ENCODE measurements at regions not wholly inside any gene's neighbourhood (a gene's known extent, or its start where the extent isn't known, plus 50 kb on each side); places are given as distances from the start of the nearest gene placed in this dataset.

DNA sequence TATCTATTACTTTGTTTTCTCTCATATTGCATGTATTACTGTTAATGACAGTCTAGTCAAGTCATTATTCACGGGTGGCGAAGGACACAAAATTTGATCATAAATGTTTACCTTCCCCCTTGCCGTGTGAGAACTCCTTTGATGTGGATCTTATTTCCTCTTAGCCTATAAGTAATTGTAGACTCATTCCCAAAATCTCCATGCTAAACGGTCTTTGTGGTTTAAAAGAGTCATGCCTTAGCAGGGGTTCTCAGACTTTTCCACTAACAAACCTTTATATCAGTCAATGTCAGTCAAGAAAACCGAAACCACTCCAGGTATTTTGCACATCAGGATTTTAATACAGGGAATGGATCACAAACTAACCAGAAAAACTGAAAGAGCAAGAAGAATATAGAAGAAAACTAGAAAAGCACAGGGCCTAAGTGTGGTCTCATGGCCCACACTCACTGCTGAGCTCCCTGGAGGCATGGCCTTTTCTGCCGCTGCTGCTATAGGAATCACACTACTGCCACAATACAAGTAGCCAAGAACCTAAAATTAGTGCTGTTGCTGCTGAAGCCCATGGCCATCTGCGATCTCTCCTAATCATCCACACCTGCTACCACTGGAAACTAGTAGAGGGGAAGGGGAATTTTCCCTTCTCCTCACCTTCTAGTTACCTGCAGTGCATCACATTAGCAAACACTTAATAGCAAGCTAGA is 186.0 kb upstream of the POU3F2 start:
- intact Hi-C loops (cut with micrococcal nuclease): no loop called here
- Histone ChIP-seq H3K36me3 (ENCODE audit: control insufficient read depth in 2 of 3, insufficient read depth in 3 of 3, low read length in 3 of 3) (no peaks in the 10 kb centered on the region), H3K27me3 (ENCODE audit: control insufficient read depth in 2 of 2, insufficient read depth in 2 of 2, low read length in 2 of 2) (no peaks in the 10 kb centered on the region), H3K4me1 (ENCODE audit: control insufficient read depth in 2 of 2, insufficient read depth in 2 of 2, low read length in 2 of 2) (no peaks in the 10 kb centered on the region), H3K9me3 (ENCODE audit: control insufficient read depth in 2 of 3, low read length in 3 of 3) (no peaks in the 10 kb centered on the region), H3K4me3 (ENCODE audit: low read length) (no peak overlapping the region), H3K27ac (ENCODE audit: low read depth, low read length) (no peak overlapping the region)
- peaks cover 0 to 6% (median 0%) of the 10 kb centered on the region in 5 donors for H3K27me3 Mint-ChIP-seq
- no peak for ATAC-seq
- no peak for DNase-seq
- H3K36me3 Mint-ChIP-seq: no peaks in the 10 kb centered on the region
- H3K4me1 Mint-ChIP-seq: no peaks in the 10 kb centered on the region
- no peak overlapping the region for H3K4me3 Mint-ChIP-seq
- H3K27ac Mint-ChIP-seq: no peak overlapping the region
- ChIA-PET CTCF (no interaction called here), POLR2A (no interaction called here)
- peaks cover 0 to 13% (median 0%) of the 10 kb centered on the region in 11 donors for H3K9me3 Mint-ChIP-seq

DNA sequence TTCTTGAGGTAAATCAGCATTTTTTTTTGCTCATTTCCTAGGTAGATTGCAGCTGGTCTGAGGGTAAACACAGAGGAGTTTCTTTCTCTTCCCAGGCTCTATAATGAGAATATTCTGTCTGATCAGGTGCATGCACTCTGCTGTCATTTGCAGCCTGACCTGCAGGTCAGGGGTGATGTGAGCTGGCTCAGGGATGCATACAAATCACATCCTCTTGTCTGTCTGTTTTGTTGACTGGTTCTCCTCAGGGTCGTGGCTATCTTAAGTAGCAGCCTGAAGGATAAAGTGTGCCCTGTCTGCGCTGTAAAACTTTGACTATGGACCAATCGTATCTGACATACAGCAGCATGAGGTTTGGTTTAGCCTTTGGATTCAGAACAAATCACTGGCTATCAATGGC is 183.4 kb upstream of the POU3F2 start:
- H3K9me3 ChIP-seq (ENCODE audit: control insufficient read depth in 2 of 3, low read length in 3 of 3): no peaks in the 10 kb centered on the region
- no peak for ATAC-seq

DNA sequence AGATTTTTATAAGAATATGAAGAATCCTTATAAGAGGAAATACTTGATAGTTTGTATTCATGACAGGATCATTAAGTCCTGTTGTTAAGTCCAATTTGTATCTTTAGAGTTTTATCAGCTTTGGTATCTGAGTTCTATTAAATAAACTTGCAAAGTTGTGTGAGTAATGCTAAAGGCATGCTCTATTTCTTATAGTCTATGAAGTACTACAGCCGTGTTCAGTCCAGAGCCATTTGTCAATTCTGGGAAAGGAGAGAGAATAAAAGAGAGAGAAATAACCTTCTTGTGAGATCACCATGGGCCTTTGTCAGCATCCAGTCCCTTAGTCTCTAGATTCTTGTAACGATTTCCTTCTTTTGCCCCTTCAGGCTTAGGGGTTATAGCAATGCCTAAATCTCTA is 181.2 kb upstream of the POU3F2 start:
- ATAC-seq: no peak
- POLR2A ChIA-PET: no interaction called here
- CTCF ChIA-PET: no interaction called here

More for the DNA sequence above, 183.4 kb upstream of the POU3F2 start:
- Histone ChIP-seq H3K36me3 (ENCODE audit: control insufficient read depth in 2 of 3, insufficient read depth in 3 of 3, low read length in 3 of 3) (no peaks in the 10 kb centered on the region), H3K4me3 (ENCODE audit: low read length) (no peak overlapping the region), H3K27me3 (ENCODE audit: control insufficient read depth in 2 of 2, insufficient read depth in 2 of 2, low read length in 2 of 2) (no peaks in the 10 kb centered on the region), H3K27ac (ENCODE audit: low read depth, low read length) (no peak overlapping the region), H3K4me1 (ENCODE audit: control insufficient read depth in 2 of 2, insufficient read depth in 2 of 2, low read length in 2 of 2) (no peaks in the 10 kb centered on the region)
- Mint-ChIP-seq H3K9me3 (peaks cover 0 to 13% (median 0%) of the 10 kb centered on the region in 11 donors), H3K27ac (no peak overlapping the region), H3K36me3 (no peaks in the 10 kb centered on the region), H3K4me1 (no peaks in the 10 kb centered on the region), H3K27me3 (peaks cover 0 to 5% (median 0%) of the 10 kb centered on the region in 5 donors), H3K4me3 (no peak overlapping the region)
- intact Hi-C loops (cut with micrococcal nuclease): no loop called here
- no peak for DNase-seq
- ChIA-PET CTCF (no interaction called here), POLR2A (no interaction called here)

DNA sequence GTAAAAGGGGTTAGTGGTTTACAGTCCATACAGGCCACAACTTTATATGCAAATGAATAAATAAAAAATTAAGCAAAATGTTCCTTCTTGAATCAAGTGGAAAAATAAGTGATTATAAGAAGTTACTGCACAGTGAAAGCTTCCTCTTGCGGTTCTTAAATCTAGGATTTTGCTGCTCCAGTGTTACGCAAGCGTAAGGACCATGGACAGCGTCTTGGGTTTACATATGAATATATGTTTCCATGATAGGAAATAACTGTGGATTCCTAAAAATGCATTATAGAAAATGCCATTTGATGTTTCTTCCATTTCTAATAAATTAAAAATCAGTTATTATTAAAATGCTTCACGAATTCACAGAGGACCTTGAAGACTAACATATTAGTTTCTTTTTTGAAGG is 176.6 kb upstream of the POU3F2 start:
- peaks cover 0 to 6% (median 0%) of the 10 kb centered on the region in 11 donors for H3K9me3 Mint-ChIP-seq

More for the DNA sequence above, 181.2 kb upstream of the POU3F2 start:
- Histone ChIP-seq H3K4me1 (ENCODE audit: control insufficient read depth in 2 of 2, insufficient read depth in 2 of 2, low read length in 2 of 2) (no peaks in the 10 kb centered on the region), H3K27ac (ENCODE audit: low read depth, low read length) (no peak overlapping the region), H3K4me3 (ENCODE audit: low read length) (no peak overlapping the region), H3K9me3 (ENCODE audit: control insufficient read depth in 2 of 3, low read length in 3 of 3) (no peaks in the 10 kb centered on the region), H3K27me3 (ENCODE audit: control insufficient read depth in 2 of 2, insufficient read depth in 2 of 2, low read length in 2 of 2) (no peaks in the 10 kb centered on the region), H3K36me3 (ENCODE audit: control insufficient read depth in 2 of 3, insufficient read depth in 3 of 3, low read length in 3 of 3) (no peaks in the 10 kb centered on the region)
- H3K9me3 Mint-ChIP-seq: peaks cover 0 to 13% (median 0%) of the 10 kb centered on the region in 11 donors
- no peak overlapping the region for H3K4me3 Mint-ChIP-seq
- intact Hi-C loops (cut with micrococcal nuclease): no loop called here
- no peak for DNase-seq
- H3K36me3 Mint-ChIP-seq: no peaks in the 10 kb centered on the region
- no peaks in the 10 kb centered on the region for H3K4me1 Mint-ChIP-seq
- H3K27me3 Mint-ChIP-seq: peaks cover 0 to 5% (median 0%) of the 10 kb centered on the region in 5 donors
- no peak overlapping the region for H3K27ac Mint-ChIP-seq

DNA sequence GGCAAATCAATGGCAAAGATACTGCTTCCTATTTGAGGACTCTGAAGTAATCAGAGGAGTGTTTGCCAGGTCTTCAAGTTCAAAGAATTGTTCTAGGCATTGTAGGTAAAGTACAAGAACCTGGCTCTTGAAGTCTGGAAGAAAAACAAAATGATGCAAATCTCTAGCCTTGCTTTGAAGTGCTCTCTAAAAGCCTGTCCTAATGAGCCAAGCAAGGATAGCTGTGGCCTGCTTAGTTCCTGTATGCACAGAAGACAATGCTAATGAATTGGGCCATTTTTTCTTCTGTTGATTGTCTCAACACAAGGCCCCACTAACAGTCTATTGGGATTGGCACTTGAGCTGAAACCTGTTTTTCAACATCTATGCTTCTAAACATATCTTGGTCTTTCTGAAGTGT is 165.0 kb upstream of the POU3F2 start:
- CTCF ChIA-PET: no interaction called here
- H3K9me3 ChIP-seq (ENCODE audit: control insufficient read depth in 2 of 3, low read length in 3 of 3): no peaks in the 10 kb centered on the region
- POLR2A ChIA-PET: no interaction called here
- H3K27me3 ChIP-seq (ENCODE audit: control insufficient read depth in 2 of 2, insufficient read depth in 2 of 2, low read length in 2 of 2): no peaks in the 10 kb centered on the region
- H3K36me3 Mint-ChIP-seq: no peaks in the 10 kb centered on the region
- H3K9me3 Mint-ChIP-seq: no peaks in the 10 kb centered on the region
- no peak overlapping the region for H3K4me3 ChIP-seq (ENCODE audit: low read length)
- DNase-seq (no peak), ATAC-seq (no peak)
- H3K4me3 Mint-ChIP-seq: no peak overlapping the region
- H3K27me3 Mint-ChIP-seq: no peaks in the 10 kb centered on the region
- no peaks in the 10 kb centered on the region for H3K4me1 ChIP-seq (ENCODE audit: control insufficient read depth in 2 of 2, insufficient read depth in 2 of 2, low read length in 2 of 2)
- H3K4me1 Mint-ChIP-seq: no peaks in the 10 kb centered on the region
- intact Hi-C loops (cut with micrococcal nuclease): no loop called here
- H3K27ac ChIP-seq (ENCODE audit: low read depth, low read length): no peak overlapping the region
- no peaks in the 10 kb centered on the region for H3K36me3 ChIP-seq (ENCODE audit: control insufficient read depth in 2 of 3, insufficient read depth in 3 of 3, low read length in 3 of 3)
- H3K27ac Mint-ChIP-seq: no peak overlapping the region

More for the DNA sequence above, 176.6 kb upstream of the POU3F2 start:
- DNase-seq (peak in 1 of 9 donors; percentile 20), ATAC-seq (no peak)
- H3K36me3 ChIP-seq (ENCODE audit: control insufficient read depth in 2 of 3, insufficient read depth in 3 of 3, low read length in 3 of 3): no peaks in the 10 kb centered on the region
- Mint-ChIP-seq H3K36me3 (no peaks in the 10 kb centered on the region), H3K4me3 (no peak overlapping the region), H3K4me1 (no peaks in the 10 kb centered on the region), H3K27ac (no peak overlapping the region), H3K27me3 (no peaks in the 10 kb centered on the region)
- CTCF ChIA-PET: no interaction called here
- intact Hi-C loops (cut with micrococcal nuclease): no loop called here
- POLR2A ChIA-PET: no interaction called here
- no peaks in the 10 kb centered on the region for H3K4me1 ChIP-seq (ENCODE audit: control insufficient read depth in 2 of 2, insufficient read depth in 2 of 2, low read length in 2 of 2)
- no peaks in the 10 kb centered on the region for H3K9me3 ChIP-seq (ENCODE audit: control insufficient read depth in 2 of 3, low read length in 3 of 3)
- no peaks in the 10 kb centered on the region for H3K27me3 ChIP-seq (ENCODE audit: control insufficient read depth in 2 of 2, insufficient read depth in 2 of 2, low read length in 2 of 2)
- no peak overlapping the region for H3K4me3 ChIP-seq (ENCODE audit: low read length)
- no peak overlapping the region for H3K27ac ChIP-seq (ENCODE audit: low read depth, low read length)

DNA sequence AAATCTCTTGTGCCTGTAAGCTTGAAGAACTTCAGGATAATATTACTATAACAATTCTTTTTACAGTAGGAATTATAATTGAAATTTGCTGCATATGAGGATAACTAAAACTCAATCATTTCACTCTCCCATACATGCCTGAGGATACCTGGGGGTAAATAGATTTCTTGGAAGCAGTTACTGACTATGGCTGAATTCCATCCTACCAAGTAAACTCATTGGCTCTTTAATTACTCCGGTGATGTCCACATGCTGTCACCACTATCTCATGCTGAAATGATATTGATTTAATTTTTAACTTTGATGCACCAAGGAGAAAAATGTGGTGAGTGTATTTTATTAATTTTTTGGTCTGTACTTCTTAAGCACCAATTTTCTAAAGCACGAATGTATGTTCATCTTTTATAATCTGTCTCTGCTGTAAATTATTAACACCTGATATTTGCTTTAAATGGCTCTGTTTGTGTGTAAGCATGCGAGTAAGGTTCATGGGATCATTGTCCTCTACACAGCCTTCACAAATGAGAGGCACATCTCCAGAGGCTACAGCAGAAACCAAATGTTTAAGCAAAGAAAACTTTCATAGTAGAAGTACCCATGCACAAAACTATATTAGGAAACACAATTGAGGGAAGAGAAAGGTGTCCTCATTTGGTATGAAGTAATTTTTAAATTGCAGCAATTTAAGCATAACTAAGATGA is 164.2 kb upstream of the POU3F2 start:
- intact Hi-C loops (cut with micrococcal nuclease): no loop called here
- no peaks in the 10 kb centered on the region for H3K36me3 Mint-ChIP-seq
- H3K27me3 Mint-ChIP-seq: no peaks in the 10 kb centered on the region
- Histone ChIP-seq H3K36me3 (ENCODE audit: control insufficient read depth in 2 of 3, insufficient read depth in 3 of 3, low read length in 3 of 3) (no peaks in the 10 kb centered on the region), H3K4me3 (ENCODE audit: low read length) (no peak overlapping the region), H3K27me3 (ENCODE audit: control insufficient read depth in 2 of 2, insufficient read depth in 2 of 2, low read length in 2 of 2) (no peaks in the 10 kb centered on the region), H3K4me1 (ENCODE audit: control insufficient read depth in 2 of 2, insufficient read depth in 2 of 2, low read length in 2 of 2) (no peaks in the 10 kb centered on the region), H3K9me3 (ENCODE audit: control insufficient read depth in 2 of 3, low read length in 3 of 3) (no peaks in the 10 kb centered on the region), H3K27ac (ENCODE audit: low read depth, low read length) (no peak overlapping the region)
- ChIA-PET CTCF (no interaction called here), POLR2A (no interaction called here)
- no peaks in the 10 kb centered on the region for H3K4me1 Mint-ChIP-seq
- ATAC-seq (no peak), DNase-seq (no peak)
- no peaks in the 10 kb centered on the region for H3K9me3 Mint-ChIP-seq
- H3K27ac Mint-ChIP-seq: no peak overlapping the region
- H3K4me3 Mint-ChIP-seq: no peak overlapping the region
